Body of pancreas (tissue), 4 donors: ENCODE measurements at regions not wholly inside any gene's neighbourhood (a gene's known extent, or its start where the extent isn't known, plus 50 kb on each side); places are given as distances from the start of the nearest gene placed in this dataset.

Experiments
- POLR2A ChIP-seq, 3 donors: fragments of 450-650 bp; IDR thresholded peaks; one replicate each; pipeline ENCODE4 v1.6.1; 2016; ENCODE audit warnings: antibody characterized with exemption in 3 of 3, mild to moderate bottlenecking in 2 of 3
- TF ChIP-seq, protein P1 (sequence below), 7 experiments: fragments of 450-650 bp in 4 of 7; fragments of 200-600 bp in 3 of 7; sonication (generic) in 3 of 7; IDR thresholded peaks; one replicate each; pipeline ENCODE4 v1.5.1; 2016 to 2019; ENCODE audit warnings: antibody characterized with exemption in 7 of 7

DNA sequence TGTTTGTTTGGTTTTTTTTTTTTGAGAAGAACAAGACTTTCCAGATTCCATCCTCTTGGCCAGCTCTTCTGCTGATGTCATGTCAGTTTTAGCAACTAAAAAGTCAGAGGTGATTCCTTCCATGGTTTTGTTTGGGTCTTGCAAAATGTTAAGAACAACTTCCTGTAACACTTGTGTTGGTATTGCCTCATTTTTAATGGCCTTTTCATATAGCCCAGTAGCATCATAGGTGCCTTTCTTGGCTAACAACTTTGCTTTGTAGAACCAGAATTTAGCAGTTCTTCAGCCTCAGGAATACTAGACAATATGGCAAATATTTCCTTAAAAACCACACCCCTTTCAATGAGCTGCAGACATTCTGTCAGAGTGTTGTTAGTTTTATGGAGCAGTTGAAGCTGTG lies 99.5 kb upstream of the SIRPG start:
- TF ChIP-seq, protein P1, sequence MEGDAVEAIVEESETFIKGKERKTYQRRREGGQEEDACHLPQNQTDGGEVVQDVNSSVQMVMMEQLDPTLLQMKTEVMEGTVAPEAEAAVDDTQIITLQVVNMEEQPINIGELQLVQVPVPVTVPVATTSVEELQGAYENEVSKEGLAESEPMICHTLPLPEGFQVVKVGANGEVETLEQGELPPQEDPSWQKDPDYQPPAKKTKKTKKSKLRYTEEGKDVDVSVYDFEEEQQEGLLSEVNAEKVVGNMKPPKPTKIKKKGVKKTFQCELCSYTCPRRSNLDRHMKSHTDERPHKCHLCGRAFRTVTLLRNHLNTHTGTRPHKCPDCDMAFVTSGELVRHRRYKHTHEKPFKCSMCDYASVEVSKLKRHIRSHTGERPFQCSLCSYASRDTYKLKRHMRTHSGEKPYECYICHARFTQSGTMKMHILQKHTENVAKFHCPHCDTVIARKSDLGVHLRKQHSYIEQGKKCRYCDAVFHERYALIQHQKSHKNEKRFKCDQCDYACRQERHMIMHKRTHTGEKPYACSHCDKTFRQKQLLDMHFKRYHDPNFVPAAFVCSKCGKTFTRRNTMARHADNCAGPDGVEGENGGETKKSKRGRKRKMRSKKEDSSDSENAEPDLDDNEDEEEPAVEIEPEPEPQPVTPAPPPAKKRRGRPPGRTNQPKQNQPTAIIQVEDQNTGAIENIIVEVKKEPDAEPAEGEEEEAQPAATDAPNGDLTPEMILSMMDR (IDR thresholded peaks at IDR 0.05), result no peak
- TF ChIP-seq POLR2A (IDR thresholded peaks at IDR 0.05), result no peak
